Mesodermal cell (in vitro differentiated cells): ENCODE measurements at regions not wholly inside any gene's neighbourhood (a gene's known extent, or its start where the extent isn't known, plus 50 kb on each side); places are given as distances from the start of the nearest gene placed in this dataset.

Source experiments
- H3K27ac ChIP-seq: 2 replicates; pipeline ENCODE4 v1.7.0; 2013; ENCODE audit warnings: mild to moderate bottlenecking, low read depth, low read length, moderate library complexity; ENCODE audit not compliant: severe bottlenecking
- H3K36me3 ChIP-seq: 2 replicates; pipeline ENCODE4 v1.7.1; 2013; ENCODE audit warnings: mild to moderate bottlenecking, low read length, moderate library complexity; ENCODE audit not compliant: control insufficient read depth, insufficient read depth
- H3K4me1 ChIP-seq: one replicate; pipeline ENCODE4 v1.7.1; 2013; ENCODE audit warnings: mild to moderate bottlenecking, low read length; ENCODE audit not compliant: insufficient read depth, control insufficient read depth, poor library complexity, severe bottlenecking
- H3K4me3 ChIP-seq: 2 replicates; pipeline ENCODE4 v1.7.0; 2013; ENCODE audit warnings: low read length, control low read depth, mild to moderate bottlenecking; ENCODE audit not compliant: insufficient read depth, poor library complexity, severe bottlenecking; ENCODE audit errors: extremely low read depth
- H3K9me3 ChIP-seq: 2 replicates; pipeline ENCODE4 v1.7.1; 2013; ENCODE audit warnings: mild to moderate bottlenecking, low read length, moderate library complexity; ENCODE audit not compliant: control insufficient read depth
- WGBS, 2 experiments: methylation state at CpG; one replicate each; pipeline ENCODE4 v1.1.5; 2013; ENCODE audit warnings: missing lambda C conversion rate in 2 of 2; ENCODE audit not compliant: insufficient coverage in 2 of 2; 5-methylcytosine and 5-hydroxymethylcytosine counted together

DNA sequence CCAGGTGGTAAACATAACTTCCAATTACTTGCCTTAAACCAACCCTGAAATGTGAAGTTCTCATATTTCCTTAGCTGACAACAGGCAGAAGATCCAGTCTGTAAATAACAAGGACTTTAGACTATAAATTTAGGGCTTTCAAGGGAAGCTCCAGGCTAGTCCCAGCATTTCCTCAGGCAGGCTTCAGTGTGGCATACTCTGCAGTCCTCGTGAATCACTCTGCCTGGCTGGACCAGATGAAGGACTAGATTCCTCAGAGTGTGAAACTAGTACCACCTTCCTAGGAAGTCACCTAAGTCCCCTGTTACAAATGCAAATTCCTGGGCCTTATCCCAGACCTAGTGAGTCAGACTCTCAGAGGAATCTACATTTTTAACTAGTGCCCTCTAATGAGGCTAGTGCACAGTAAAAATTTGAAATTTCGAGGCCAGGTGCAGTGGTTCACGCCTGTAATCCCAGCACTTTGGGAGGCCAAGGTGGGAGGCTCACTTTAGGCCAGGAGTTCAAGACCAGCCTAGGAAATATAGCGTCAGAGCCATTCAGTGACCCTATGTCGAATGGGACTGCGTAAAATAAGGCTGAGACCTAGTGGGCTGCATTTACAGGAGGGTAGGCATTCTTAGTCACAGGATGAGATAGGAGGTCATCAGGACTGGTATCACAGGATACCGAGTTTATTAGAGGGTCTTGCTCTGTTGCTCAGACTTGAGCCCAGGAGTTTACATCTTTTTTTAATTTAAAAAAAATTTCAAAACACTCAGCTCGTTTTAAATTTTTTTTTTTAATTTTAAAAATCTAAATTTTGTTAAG is 279.6 kb upstream of the JARID2 start:
- WGBS, 2 experiments = 75 to 78% methylated on average over 6 of the region's 8 CpGs
- H3K4me1 ChIP-seq = no peaks in the 10 kb centered on the region

DNA sequence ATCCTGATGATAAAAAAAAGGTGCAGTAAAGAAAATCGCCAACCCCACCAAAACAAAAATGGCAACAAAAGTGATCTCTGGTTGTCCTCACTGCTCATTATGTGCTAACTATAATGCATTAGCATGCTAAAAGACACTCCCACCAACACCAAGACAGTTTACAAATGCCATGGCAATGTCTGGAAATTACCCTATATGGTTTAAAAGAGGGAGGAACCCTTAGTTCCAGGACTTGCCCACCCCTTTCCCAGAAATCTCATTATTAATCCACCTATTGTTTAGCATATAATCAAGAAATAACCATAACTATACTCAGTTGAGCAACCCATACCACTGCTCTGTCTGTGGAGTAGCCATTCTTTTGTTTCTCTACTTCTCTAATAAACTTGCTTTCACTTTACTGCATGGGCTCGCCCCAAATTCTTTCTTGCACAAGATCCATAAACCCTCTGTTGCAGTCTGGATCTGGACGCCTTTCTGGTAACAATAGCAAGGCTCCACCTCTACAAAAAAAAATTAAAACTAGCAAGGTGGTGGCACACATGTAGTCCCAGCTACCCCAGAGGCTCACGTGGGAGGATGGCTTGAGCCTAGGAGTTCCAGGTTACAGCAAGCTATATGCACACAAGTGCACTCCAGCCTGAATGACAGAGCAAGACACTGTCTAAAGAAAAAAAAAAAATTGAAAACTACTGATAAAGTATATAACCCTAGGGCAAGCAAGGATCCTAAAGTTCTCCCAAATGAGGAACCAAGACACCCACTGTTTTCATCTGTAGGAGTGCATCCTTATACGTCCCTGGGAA is 278.8 kb upstream of the JARID2 start:
- Histone ChIP-seq H3K9me3 (peaks cover 10% of the 10 kb centered on the region), H3K4me3 (no peak overlapping the region), H3K27ac (no peak overlapping the region), H3K36me3 (no peaks in the 10 kb centered on the region), H3K4me1 (no peaks in the 10 kb centered on the region)
- 85 to 90% methylated on average over 4 of the region's 5 CpGs for WGBS, 2 experiments

More for the DNA sequence above, 279.6 kb upstream of the JARID2 start:
- H3K9me3 ChIP-seq = peaks cover 10% of the 10 kb centered on the region
- no peak overlapping the region for H3K4me3 ChIP-seq
- no peaks in the 10 kb centered on the region for H3K36me3 ChIP-seq
- no peak overlapping the region for H3K27ac ChIP-seq

DNA sequence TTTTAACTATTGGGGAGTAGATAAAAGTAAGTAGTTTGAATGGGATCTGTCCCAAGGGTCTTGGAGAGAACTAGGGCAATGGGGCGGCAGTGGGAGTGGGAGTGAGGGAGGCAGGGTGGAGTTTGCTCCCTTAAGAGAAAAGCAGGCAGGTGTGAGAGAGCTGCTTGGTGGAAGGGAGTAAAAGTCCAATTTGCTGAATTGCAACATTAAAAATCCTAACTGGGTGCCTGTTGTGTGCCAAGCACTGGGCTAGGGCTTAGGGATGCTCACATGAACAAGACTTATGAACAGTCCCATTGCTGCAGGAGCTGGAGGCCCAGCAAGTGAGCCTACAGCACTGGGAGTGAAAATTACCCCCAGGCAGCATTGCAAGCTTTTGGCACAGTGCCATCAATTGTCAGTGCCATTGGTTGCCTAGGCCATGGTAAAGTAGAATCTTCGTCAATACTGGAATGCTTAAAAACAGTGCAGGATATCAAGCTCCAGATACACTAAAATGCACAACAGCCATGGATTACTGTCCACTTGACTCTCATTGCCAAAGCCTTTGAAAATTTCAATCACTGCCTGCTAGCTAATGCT is 277.7 kb upstream of the JARID2 start:
- Histone ChIP-seq H3K4me1 (no peaks in the 10 kb centered on the region), H3K4me3 (no peak overlapping the region), H3K36me3 (no peaks in the 10 kb centered on the region), H3K9me3 (peaks cover 10% of the 10 kb centered on the region), H3K27ac (no peak overlapping the region)
- WGBS, 2 experiments = 87 to 94% methylated on average over 2 of the region's 2 CpGs

DNA sequence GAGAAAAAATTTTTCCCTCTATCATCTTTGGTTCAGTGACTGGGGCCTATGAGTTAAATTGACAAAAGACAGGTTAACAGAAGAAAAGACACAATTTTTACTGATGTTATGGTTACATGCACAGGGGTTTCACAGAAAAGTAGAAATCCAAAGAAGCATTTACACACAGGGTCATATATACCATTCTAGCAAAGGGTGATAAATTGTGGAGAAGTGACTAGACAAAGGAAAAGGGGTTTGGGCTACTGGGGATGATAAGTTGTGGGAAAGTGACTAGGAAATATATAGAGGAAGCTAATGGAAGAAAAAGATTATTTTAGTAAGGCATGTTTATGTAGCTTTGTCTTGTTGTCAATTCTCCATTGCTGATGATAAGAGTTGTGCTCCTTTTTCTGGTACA is 276.7 kb upstream of the JARID2 start:
- H3K4me1 ChIP-seq = no peaks in the 10 kb centered on the region
- H3K4me3 ChIP-seq = no peak overlapping the region
- H3K36me3 ChIP-seq = no peaks in the 10 kb centered on the region
- H3K9me3 ChIP-seq = peaks cover 10% of the 10 kb centered on the region
- H3K27ac ChIP-seq = no peak overlapping the region

DNA sequence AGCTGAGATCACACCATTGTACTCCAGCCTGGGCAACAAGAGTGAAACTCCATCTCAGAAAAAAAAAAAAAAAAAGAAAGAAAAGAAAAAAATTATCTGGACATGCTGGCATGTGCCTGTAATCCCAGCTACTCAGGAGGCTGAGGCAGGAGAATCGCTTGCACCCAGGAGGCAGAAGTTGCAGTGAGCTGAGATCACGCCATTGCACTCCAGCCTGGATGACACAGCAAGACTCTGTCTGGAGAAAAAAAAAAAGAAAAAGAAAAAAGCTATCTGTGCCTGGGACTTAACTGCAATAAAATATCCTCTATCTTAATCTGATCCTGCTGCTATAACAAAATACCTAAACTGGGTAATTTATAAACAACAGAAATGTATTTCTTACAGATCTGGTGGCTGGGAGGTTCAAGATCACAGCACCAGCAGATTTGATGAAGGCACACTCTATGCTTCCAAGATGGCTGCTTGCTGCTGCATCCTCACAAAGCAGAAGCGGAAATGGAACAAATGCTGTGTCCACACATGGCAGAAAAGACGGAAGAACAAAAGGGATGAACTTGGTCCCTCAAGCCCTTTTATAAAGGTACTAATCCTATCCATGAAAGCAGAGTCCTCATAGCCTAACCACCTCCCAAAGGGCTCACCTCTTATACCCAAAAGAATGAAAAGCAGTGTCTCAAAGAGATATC is 273.3 kb upstream of the JARID2 start:
- WGBS, 2 experiments = 90 to 93% methylated on average over 3 to 4 of the region's 4 CpGs

DNA sequence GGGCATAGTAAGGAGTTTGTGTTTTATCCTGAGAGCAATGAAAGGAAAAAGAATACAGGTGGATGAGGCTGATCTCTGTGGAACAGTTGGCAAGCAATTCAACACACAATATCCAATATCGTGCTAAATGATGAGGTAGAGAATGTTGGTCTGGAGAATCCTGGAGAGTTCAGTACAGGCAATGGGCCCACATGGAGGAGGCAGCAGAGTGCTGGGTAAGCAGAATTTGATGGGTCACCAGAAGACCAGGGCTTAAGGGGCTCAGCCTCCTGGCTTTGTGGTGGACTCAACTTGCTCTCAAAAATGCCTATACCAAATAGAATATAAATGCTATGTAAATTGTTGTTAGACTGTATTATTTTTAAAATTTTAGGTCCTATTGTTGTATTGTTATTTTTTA is 271.5 kb upstream of the JARID2 start:
- H3K9me3 ChIP-seq = peaks cover 6% of the 10 kb centered on the region
- no peaks in the 10 kb centered on the region for H3K36me3 ChIP-seq
- H3K4me1 ChIP-seq = no peaks in the 10 kb centered on the region
- H3K4me3 ChIP-seq = no peak overlapping the region
- no peak overlapping the region for H3K27ac ChIP-seq
- WGBS, 2 experiments = no CpG with 5 or more reads among the region's 1 CpG

More for the DNA sequence above, 273.3 kb upstream of the JARID2 start:
- Histone ChIP-seq H3K4me3 (no peak overlapping the region), H3K36me3 (no peaks in the 10 kb centered on the region), H3K27ac (no peak overlapping the region), H3K9me3 (peaks cover 10% of the 10 kb centered on the region), H3K4me1 (no peaks in the 10 kb centered on the region)

DNA sequence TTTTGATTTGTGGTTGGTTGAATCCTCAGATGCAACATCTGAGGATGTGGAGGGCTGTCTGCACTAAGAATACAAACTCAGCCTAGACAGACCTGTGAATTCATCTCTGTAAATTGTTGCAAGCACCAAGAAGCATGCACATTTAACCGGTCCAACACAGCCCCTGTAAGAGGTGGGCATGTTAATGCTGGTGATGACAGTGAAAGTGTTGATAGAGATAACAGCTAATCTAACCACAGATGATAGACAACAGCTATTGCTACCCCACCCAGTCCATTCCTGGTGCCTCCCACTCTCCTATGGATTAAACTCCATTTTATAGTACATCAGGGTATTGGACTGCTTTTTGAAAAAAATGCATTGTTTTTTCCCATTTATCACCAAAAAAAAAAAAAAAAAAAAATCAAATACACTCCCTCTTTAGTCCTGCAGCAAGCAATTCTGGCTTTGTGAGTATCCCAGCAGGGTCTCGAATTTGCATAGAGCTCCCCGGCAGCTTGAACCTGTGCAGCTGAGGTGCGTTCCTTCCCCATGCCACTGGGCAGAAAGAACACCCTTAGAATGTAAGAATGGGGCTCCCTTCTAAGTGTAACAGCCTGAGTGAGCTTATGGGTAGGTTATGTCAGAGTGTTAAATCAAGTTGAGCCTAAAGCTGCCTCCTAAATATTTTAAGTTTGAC is 270.9 kb upstream of the JARID2 start:
- peaks cover under 1% of the 10 kb centered on the region for H3K9me3 ChIP-seq
- no peak overlapping the region for H3K4me3 ChIP-seq
- no peaks in the 10 kb centered on the region for H3K4me1 ChIP-seq
- H3K27ac ChIP-seq = no peak overlapping the region
- H3K36me3 ChIP-seq = no peaks in the 10 kb centered on the region
- 54 to 76% methylated on average over 3 of the region's 4 CpGs for WGBS, 2 experiments

DNA sequence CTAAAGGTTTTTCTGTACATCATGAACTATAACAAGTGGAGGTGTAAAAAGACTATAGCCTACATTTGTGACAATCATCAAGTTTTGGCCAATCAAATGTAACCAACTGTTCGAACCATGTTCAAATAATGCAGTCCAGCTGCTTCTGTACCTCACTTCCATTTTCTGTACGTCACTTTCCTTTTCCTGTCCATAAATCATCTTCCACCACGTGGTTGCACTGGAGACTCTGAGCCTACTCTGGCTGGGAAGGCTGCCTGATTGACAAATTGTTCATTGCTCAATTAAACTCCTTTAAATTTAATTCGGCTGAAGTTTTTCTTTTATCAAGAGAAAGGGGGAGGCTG is 270.4 kb upstream of the JARID2 start:
- no peaks in the 10 kb centered on the region for H3K36me3 ChIP-seq
- no peak overlapping the region for H3K4me3 ChIP-seq
- H3K4me1 ChIP-seq = no peaks in the 10 kb centered on the region
- no peak overlapping the region for H3K27ac ChIP-seq
- no peaks in the 10 kb centered on the region for H3K9me3 ChIP-seq
- WGBS, 2 experiments = 75 to 85% methylated on average over 3 of the region's 4 CpGs

DNA sequence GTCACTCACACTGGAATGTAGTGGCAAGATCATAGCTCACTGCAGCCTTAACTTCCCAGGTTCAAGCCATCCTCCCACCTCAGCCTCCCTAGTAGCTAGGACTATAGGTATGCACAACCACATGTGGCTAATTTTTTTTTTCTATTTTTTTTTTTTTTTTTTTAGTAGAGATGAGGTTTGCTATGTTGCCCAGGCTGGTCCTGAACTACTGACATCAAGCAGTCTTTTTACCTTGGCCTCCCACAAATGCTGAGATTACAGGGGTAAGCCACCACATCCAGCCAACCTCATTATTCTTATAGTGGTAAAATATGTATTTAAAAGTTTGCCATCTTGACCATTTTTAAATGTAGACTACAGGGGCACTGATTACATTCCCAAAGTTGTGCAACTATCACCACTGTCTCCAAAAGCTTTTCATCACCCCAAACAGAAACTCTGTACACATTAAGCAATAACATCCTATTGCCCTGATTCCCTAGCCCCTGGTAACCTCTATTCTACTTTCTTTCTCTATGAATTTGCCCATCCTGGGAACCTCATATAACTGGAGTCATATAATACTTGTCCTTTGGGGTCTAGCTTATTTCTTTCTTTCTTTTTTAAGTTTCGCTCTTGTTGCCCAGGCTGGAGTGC is 268.0 kb upstream of the JARID2 start:
- no peaks in the 10 kb centered on the region for H3K36me3 ChIP-seq
- WGBS, 2 experiments = 80 to 100% methylated on average over 1 of the region's 1 CpG
- no peak overlapping the region for H3K4me3 ChIP-seq
- H3K27ac ChIP-seq = no peak overlapping the region
- no peaks in the 10 kb centered on the region for H3K9me3 ChIP-seq
- H3K4me1 ChIP-seq = no peaks in the 10 kb centered on the region

DNA sequence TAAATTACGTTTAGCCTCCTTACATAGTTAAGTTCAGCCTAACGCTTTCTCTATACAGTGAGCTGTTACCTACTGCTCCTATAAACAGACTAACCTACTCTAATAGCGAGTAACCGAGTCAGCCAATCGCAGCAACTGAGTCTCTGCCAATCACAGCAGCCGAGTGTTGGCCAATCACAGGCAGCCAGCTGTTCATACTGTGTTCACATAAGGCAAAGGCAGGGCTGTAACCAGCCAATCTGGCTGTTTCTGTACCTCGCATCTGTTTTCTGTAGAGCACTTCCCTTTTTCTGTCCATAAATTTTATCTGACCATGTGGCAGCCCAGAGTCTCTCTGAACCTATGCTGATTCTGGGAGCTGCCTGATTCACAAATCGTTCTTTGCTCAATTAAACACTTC is 263.9 kb upstream of the JARID2 start:
- no peak overlapping the region for H3K4me3 ChIP-seq
- H3K36me3 ChIP-seq = no peaks in the 10 kb centered on the region
- WGBS, 2 experiments = 90 to 95% methylated on average over 7 of the region's 8 CpGs
- no peak overlapping the region for H3K27ac ChIP-seq
- H3K9me3 ChIP-seq = no peaks in the 10 kb centered on the region
- H3K4me1 ChIP-seq = peaks cover 8% of the 10 kb centered on the region
